Skeletal muscle satellite cell (primary cell): ENCODE measurements at regions not wholly inside any gene's neighbourhood (a gene's known extent, or its start where the extent isn't known, plus 50 kb on each side); places are given as distances from the start of the nearest gene placed in this dataset.

ENCODE experiments used
- H3K27me3 ChIP-seq: 2 replicates; pipeline ENCODE4 v1.7.0; 2013; ENCODE audit warnings: low read length; ENCODE audit not compliant: control insufficient read depth, insufficient read depth
- H3K36me3 ChIP-seq: 2 replicates; pipeline ENCODE4 v1.7.0; 2013; ENCODE audit warnings: mild to moderate bottlenecking, control low read depth, low read length; ENCODE audit not compliant: insufficient read depth
- H3K4me1 ChIP-seq: 2 replicates; pipeline ENCODE4 v1.7.0; 2013; ENCODE audit warnings: low read length; ENCODE audit not compliant: control insufficient read depth, insufficient read depth
- H3K4me2 ChIP-seq: 2 replicates; pipeline ENCODE4 v1.7.0; 2013; ENCODE audit warnings: mild to moderate bottlenecking, low read length
- H3K4me3 ChIP-seq: 2 replicates; pipeline ENCODE4 v1.7.0; 2013; ENCODE audit warnings: low read length
- H3K9ac ChIP-seq: 2 replicates; pipeline ENCODE4 v1.7.0; 2013; ENCODE audit warnings: mild to moderate bottlenecking, low read depth, low read length, moderate library complexity
- H3K9me3 ChIP-seq: replicated peaks from 2 replicates; pipeline ENCODE4 v1.7.0; 2013; ENCODE audit warnings: mild to moderate bottlenecking, control low read depth, low read length

GRCh38 chr1:80520949-80521348, 1279.8 kb upstream of the ADGRL2 start:
- Histone ChIP-seq H3K9ac (no peak overlapping the region), H3K4me3 (no peak overlapping the region), H3K27me3 (no peaks in the 10 kb centered on the region), H3K4me1 (no peaks in the 10 kb centered on the region), H3K9me3 (no peaks in the 10 kb centered on the region), H3K36me3 (no peaks in the 10 kb centered on the region), H3K4me2 (no peak overlapping the region)

GRCh38 chr1:80517062-80517461, 1283.7 kb upstream of the ADGRL2 start:
- Histone ChIP-seq H3K36me3 (no peaks in the 10 kb centered on the region), H3K27me3 (no peaks in the 10 kb centered on the region), H3K4me1 (no peaks in the 10 kb centered on the region)

GRCh38 chr1:80509965-80510522, 1290.7 kb upstream of the ADGRL2 start:
- no peaks in the 10 kb centered on the region for H3K36me3 ChIP-seq
- H3K9ac ChIP-seq, result no peak overlapping the region
- no peaks in the 10 kb centered on the region for H3K27me3 ChIP-seq
- H3K4me2 ChIP-seq, result no peak overlapping the region
- H3K4me1 ChIP-seq, result no peaks in the 10 kb centered on the region
- no peak overlapping the region for H3K4me3 ChIP-seq
- no peaks in the 10 kb centered on the region for H3K9me3 ChIP-seq

More at GRCh38 chr1:80517062-80517461, 1283.7 kb upstream of the ADGRL2 start:
- no peak overlapping the region for H3K4me3 ChIP-seq
- no peaks in the 10 kb centered on the region for H3K9me3 ChIP-seq
- H3K4me2 ChIP-seq, result no peak overlapping the region
- H3K9ac ChIP-seq, result no peak overlapping the region

GRCh38 chr1:80506216-80506615, 1294.5 kb upstream of the ADGRL2 start:
- H3K27me3 ChIP-seq, result no peaks in the 10 kb centered on the region
- H3K9ac ChIP-seq, result no peak overlapping the region
- H3K36me3 ChIP-seq, result no peaks in the 10 kb centered on the region
- H3K4me2 ChIP-seq, result no peak overlapping the region
- H3K4me1 ChIP-seq, result no peaks in the 10 kb centered on the region
- no peaks in the 10 kb centered on the region for H3K9me3 ChIP-seq
- H3K4me3 ChIP-seq, result no peak overlapping the region

- Histone ChIP-seq H3K4me3 (no peak overlapping the region), H3K9ac (no peak overlapping the region), H3K4me2 (no peak overlapping the region), H3K9me3 (no peaks in the 10 kb centered on the region), H3K36me3 (no peaks in the 10 kb centered on the region), H3K4me1 (no peaks in the 10 kb centered on the region), H3K27me3 (no peaks in the 10 kb centered on the region)
Observed at GRCh38 chr1:80498673-80499072, 1302.1 kb upstream of the ADGRL2 start.

- H3K9me3 ChIP-seq, result no peaks in the 10 kb centered on the region
- H3K4me1 ChIP-seq, result no peaks in the 10 kb centered on the region
- no peak overlapping the region for H3K4me3 ChIP-seq
- no peaks in the 10 kb centered on the region for H3K27me3 ChIP-seq
- no peak overlapping the region for H3K4me2 ChIP-seq
- H3K9ac ChIP-seq, result no peak overlapping the region
- no peaks in the 10 kb centered on the region for H3K36me3 ChIP-seq
Observed at GRCh38 chr1:80495806-80496205, 1304.9 kb upstream of the ADGRL2 start.

- Histone ChIP-seq H3K36me3 (no peaks in the 10 kb centered on the region), H3K9ac (no peak overlapping the region)
Observed at GRCh38 chr1:80472145-80472544, 1328.6 kb upstream of the ADGRL2 start.

GRCh38 chr1:80468356-80468755, 1332.4 kb upstream of the ADGRL2 start:
- H3K4me3 ChIP-seq, result no peak overlapping the region

More at GRCh38 chr1:80472145-80472544, 1328.6 kb upstream of the ADGRL2 start:
- Histone ChIP-seq H3K9me3 (no peaks in the 10 kb centered on the region), H3K4me2 (no peak overlapping the region), H3K4me3 (no peak overlapping the region), H3K4me1 (no peaks in the 10 kb centered on the region), H3K27me3 (no peaks in the 10 kb centered on the region)

GRCh38 chr1:80462006-80462405, 1338.7 kb upstream of the ADGRL2 start:
- H3K4me1 ChIP-seq, result no peaks in the 10 kb centered on the region
- no peaks in the 10 kb centered on the region for H3K36me3 ChIP-seq
- no peak overlapping the region for H3K9ac ChIP-seq
- no peak overlapping the region for H3K4me3 ChIP-seq
- H3K4me2 ChIP-seq, result no peak overlapping the region
- no peaks in the 10 kb centered on the region for H3K27me3 ChIP-seq
- no peaks in the 10 kb centered on the region for H3K9me3 ChIP-seq

More at GRCh38 chr1:80468356-80468755, 1332.4 kb upstream of the ADGRL2 start:
- Histone ChIP-seq H3K4me1 (no peaks in the 10 kb centered on the region), H3K27me3 (no peaks in the 10 kb centered on the region), H3K9ac (no peak overlapping the region), H3K9me3 (no peaks in the 10 kb centered on the region), H3K4me2 (no peak overlapping the region), H3K36me3 (no peaks in the 10 kb centered on the region)

GRCh38 chr1:80457409-80457808, 1343.3 kb upstream of the ADGRL2 start:
- H3K27me3 ChIP-seq, result no peaks in the 10 kb centered on the region
- H3K9ac ChIP-seq, result no peak overlapping the region
- H3K4me3 ChIP-seq, result no peak overlapping the region
- H3K9me3 ChIP-seq, result no peaks in the 10 kb centered on the region
- no peaks in the 10 kb centered on the region for H3K4me1 ChIP-seq
- no peaks in the 10 kb centered on the region for H3K36me3 ChIP-seq
- no peak overlapping the region for H3K4me2 ChIP-seq

GRCh38 chr1:80453775-80454174, 1347.0 kb upstream of the ADGRL2 start:
- no peaks in the 10 kb centered on the region for H3K27me3 ChIP-seq
- no peaks in the 10 kb centered on the region for H3K4me1 ChIP-seq
- H3K9ac ChIP-seq, result no peak overlapping the region
- no peak overlapping the region for H3K4me2 ChIP-seq
- no peaks in the 10 kb centered on the region for H3K36me3 ChIP-seq
- H3K4me3 ChIP-seq, result no peak overlapping the region
- H3K9me3 ChIP-seq, result no peaks in the 10 kb centered on the region

GRCh38 chr1:80450711-80451110, 1350.0 kb upstream of the ADGRL2 start:
- Histone ChIP-seq H3K36me3 (no peaks in the 10 kb centered on the region), H3K4me2 (no peak overlapping the region), H3K4me1 (no peaks in the 10 kb centered on the region), H3K9ac (no peak overlapping the region), H3K27me3 (no peaks in the 10 kb centered on the region), H3K4me3 (no peak overlapping the region), H3K9me3 (no peaks in the 10 kb centered on the region)
